ENCODE measurements at regions not wholly inside any gene's neighbourhood (a gene's known extent, or its start where the extent isn't known, plus 50 kb on each side); places are given as distances from the start of the nearest gene placed in this dataset.

DNA sequence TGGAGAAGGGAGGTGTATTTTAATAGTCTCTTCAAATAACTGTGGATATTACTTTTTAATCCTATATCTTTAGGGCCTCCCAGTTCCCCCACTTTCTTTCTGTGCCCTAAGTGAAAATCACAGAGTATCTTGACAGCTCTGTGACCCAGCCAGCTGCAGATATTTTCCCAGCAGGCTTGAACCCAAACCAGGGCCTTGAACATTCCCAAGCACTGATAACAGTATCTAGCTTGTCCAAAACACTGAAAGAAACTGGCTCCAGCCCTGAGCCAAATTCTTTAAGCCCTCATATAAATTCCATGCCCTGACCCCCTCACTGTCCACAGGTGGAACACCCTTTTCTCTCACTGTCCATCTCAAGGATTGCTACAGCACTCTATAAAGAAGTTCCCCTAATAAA is 388.1 kb upstream of the CHAC2 start:
- no peak for TF ChIP-seq TAF1 (IDR thresholded peaks at IDR 0.05; ENCODE audit: borderline replicate concordance, insufficient read depth, low read length)
- TF ChIP-seq SIN3A (IDR thresholded peaks at IDR 0.05; ENCODE audit: borderline replicate concordance, insufficient read depth, low read length), result no peak
- TF ChIP-seq, protein P1, sequence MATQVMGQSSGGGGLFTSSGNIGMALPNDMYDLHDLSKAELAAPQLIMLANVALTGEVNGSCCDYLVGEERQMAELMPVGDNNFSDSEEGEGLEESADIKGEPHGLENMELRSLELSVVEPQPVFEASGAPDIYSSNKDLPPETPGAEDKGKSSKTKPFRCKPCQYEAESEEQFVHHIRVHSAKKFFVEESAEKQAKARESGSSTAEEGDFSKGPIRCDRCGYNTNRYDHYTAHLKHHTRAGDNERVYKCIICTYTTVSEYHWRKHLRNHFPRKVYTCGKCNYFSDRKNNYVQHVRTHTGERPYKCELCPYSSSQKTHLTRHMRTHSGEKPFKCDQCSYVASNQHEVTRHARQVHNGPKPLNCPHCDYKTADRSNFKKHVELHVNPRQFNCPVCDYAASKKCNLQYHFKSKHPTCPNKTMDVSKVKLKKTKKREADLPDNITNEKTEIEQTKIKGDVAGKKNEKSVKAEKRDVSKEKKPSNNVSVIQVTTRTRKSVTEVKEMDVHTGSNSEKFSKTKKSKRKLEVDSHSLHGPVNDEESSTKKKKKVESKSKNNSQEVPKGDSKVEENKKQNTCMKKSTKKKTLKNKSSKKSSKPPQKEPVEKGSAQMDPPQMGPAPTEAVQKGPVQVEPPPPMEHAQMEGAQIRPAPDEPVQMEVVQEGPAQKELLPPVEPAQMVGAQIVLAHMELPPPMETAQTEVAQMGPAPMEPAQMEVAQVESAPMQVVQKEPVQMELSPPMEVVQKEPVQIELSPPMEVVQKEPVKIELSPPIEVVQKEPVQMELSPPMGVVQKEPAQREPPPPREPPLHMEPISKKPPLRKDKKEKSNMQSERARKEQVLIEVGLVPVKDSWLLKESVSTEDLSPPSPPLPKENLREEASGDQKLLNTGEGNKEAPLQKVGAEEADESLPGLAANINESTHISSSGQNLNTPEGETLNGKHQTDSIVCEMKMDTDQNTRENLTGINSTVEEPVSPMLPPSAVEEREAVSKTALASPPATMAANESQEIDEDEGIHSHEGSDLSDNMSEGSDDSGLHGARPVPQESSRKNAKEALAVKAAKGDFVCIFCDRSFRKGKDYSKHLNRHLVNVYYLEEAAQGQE (IDR thresholded peaks at IDR 0.05; ENCODE audit: insufficient read depth in 1 of 2, low read depth in 2 of 2, low read length in 2 of 2), result no peak
- no peak for TF ChIP-seq POLR2AphosphoS5 (IDR thresholded peaks at IDR 0.05; ENCODE audit: low read depth, low read length)

All from PFSK-1 (cell line).